Neural cell (in vitro differentiated cells): ENCODE measurements at regions not wholly inside any gene's neighbourhood (a gene's known extent, or its start where the extent isn't known, plus 50 kb on each side); places are given as distances from the start of the nearest gene placed in this dataset.

Source experiments
- CTCF ChIP-seq: fragments of 450-650 bp; IDR thresholded peaks from 2 replicates; pipeline ENCODE4 v1.5.1; 2014; ENCODE audit warnings: antibody characterized with exemption, mild to moderate bottlenecking, moderate library complexity; ENCODE audit not compliant: poor library complexity, severe bottlenecking
- EP300 ChIP-seq: fragments of 450-650 bp; conservative IDR thresholded peaks from 2 replicates; pipeline ENCODE4 v1.6.1; 2014; ENCODE audit warnings: antibody characterized with exemption, mild to moderate bottlenecking, moderate library complexity; ENCODE audit not compliant: poor library complexity, severe bottlenecking
- EZH2 ChIP-seq: fragments of 200-600, 300-800 bp; shearing (Covaris generic), sonication (generic); IDR thresholded peaks from 2 replicates; pipeline ENCODE4 v1.6.1; 2014; ENCODE audit warnings: antibody characterized with exemption, low read length, borderline replicate concordance, mild to moderate bottlenecking; ENCODE audit not compliant: insufficient read depth, poor library complexity, severe bottlenecking
- MXI1 ChIP-seq: fragments of 450-650 bp; conservative IDR thresholded peaks from 2 replicates; pipeline ENCODE4 v1.6.1; 2014; ENCODE audit warnings: antibody characterized with exemption, mild to moderate bottlenecking; ENCODE audit not compliant: poor library complexity, severe bottlenecking
- POLR2AphosphoS5 ChIP-seq: IDR thresholded peaks from 2 replicates; pipeline ENCODE4 v1.6.1; 2012
- RAD21 ChIP-seq: fragments of 450-650 bp; conservative IDR thresholded peaks from 2 replicates; pipeline ENCODE4 v1.6.1; 2014; ENCODE audit warnings: antibody characterized with exemption, mild to moderate bottlenecking, moderate library complexity
- REST ChIP-seq: IDR thresholded peaks from 2 replicates; pipeline ENCODE4 v1.6.1; 2012; ENCODE audit warnings: borderline replicate concordance
- SMC3 ChIP-seq: fragments of 450-650 bp; conservative IDR thresholded peaks from 2 replicates; pipeline ENCODE4 v1.6.1; 2014; ENCODE audit warnings: antibody characterized with exemption, mild to moderate bottlenecking, moderate library complexity; ENCODE audit not compliant: poor library complexity
- TAF1 ChIP-seq: IDR thresholded peaks from 2 replicates; pipeline ENCODE4 v1.6.1; 2012; ENCODE audit warnings: low read depth

GRCh38 chr9:13814647-13815400 is 499.1 kb downstream of the NFIB start:
- TF ChIP-seq CTCF (no peak), REST (no peak), POLR2AphosphoS5 (no peak), EZH2 (no peak), EP300 (no peak), SMC3 (no peak), RAD21 (no peak), MXI1 (no peak), TAF1 (no peak)
